GM12865 (cell line): ENCODE measurements at regions not wholly inside any gene's neighbourhood (a gene's known extent, or its start where the extent isn't known, plus 50 kb on each side); places are given as distances from the start of the nearest gene placed in this dataset.

Experiments used
- DNase-seq: peaks from one replicate; pipeline ENCODE4 v3.0.0; 2010; ENCODE audit warnings: low read depth
- H3K4me3 ChIP-seq: 2 replicates; pipeline ENCODE4 v1.5.1; 2011; ENCODE audit warnings: mild to moderate bottlenecking, low read depth, low read length, control low read depth
- CTCF ChIP-seq: IDR thresholded peaks from 2 replicates; pipeline ENCODE4 v1.5.1; 2011; ENCODE audit warnings: low read length, control low read depth, low read depth, inconsistent platforms; ENCODE audit not compliant: insufficient read depth; ENCODE audit errors: missing control alignments

DNA sequence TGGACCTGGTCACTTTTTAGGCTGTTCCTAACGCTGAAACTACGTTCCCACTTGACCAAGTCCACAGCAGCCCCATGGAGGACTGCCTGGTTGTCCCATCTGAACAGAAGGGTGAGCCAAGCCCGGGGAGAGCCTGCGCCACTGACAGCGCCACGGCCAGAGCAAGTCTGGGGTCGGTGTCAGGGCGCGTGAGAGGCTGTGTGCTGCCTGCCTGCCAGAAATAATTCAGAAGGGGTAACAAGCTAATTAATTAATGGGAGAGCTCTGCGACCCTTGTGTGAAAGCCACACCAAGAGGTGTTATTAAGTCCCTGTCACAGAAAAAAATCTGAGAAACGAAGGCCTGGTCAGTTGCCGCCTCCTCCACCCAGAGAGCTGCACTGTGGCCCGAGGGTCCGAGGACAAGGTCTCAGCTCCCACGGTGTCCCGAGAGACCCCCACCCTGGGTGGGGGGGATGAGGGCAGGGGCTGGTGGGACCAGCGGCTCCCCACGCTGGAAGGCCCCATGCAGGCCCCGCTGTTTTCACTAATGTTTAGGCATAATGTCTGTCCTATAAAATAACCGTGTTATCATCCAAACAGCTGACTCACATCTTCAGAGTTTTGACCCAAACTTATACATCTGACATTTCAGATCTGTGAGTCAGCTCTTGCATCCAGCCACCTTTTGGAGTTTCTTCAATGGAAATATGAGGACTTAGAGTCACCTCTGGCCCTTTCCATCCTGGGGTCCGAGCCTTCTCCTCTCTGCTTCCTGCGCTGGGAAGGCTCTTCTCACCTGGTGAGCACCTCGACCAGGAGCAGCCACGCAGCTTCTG, 58.5 kb downstream of the DLL1 start:
- H3K4me3 ChIP-seq = no peak overlapping the region
- no peak for TF ChIP-seq CTCF
- no peak for DNase-seq

DNA sequence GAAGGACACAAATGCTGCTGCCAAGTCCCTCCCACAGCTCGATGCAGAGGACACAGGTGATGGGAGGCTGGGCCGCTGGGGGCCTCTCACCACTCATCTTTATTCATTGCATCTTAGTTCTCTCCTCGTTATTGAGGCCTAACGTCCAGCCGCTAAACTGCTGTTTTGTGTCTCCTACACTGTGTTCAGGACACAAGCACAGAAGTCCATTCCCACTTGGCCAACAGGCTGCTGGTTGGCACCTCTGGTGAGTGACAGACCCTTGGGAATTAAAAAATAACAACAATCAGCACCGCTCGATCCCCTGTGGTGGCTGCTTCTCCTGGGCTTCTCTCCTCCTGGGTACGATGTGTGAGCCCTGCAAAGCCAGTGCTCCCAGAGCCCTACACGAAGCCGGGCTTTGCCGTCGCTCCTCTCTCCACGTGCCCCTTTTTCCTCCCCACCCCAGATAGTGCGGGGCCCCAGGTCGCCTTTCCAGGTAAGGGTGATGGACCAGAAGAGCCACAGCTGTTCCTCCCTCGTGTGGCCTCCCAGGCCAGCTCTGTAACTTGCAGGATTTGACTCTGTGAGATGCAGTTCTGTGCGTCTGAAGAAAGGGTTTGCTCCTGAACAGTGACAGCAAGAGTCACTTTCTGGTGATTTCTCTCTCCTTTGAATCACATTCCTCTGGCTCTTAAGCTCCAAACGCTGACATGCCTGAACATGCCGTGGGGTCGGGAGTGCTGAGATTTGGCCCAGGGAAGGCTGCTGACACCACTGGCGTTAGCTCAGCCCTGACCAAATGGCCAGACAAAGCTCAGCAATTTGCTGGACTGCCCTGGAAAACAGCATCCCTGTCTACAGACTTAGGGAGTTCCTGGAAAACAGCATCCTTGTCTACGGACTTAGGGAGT, 59.3 kb downstream of the DLL1 start:
- no peak overlapping the region for H3K4me3 ChIP-seq
- TF ChIP-seq CTCF = no peak
- DNase-seq = no peak

DNA sequence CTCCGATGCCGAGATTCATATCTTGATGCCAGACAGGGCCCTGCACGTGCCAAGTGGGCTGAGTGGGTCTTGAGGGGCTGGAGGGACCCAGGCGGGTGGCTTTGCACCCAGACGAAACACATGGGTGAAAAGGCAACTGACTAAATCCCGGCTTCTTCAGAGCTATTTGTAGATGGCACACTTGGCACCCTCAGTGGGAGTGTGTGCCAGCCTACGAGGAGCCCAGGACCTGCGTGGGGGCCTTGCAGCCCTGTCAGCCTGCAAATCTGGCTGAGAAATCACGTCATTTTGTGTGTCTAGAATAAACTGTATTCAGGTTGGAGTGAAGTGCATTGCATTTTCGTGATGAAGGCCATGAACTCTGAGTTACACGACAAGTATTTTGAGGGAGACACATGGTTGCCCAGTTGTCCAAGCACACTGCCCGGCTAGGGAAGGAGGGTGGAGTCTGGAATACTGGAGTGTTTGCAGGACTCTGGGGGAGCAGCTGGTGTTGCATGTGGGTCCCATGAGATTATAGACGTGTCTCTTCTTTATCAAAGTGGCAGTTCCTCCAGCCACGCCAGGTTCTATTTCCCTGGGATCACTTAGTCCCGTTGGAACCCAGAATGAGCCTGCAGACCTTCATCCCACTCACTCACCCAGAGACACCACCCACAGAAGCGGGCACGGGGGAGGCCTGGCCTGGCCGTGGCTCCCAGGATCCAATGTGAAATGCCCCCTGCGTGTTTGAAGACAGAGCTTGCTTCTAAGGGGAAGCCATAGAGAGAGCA, 60.2 kb downstream of the DLL1 start:
- H3K4me3 ChIP-seq = no peak overlapping the region
- no peak for TF ChIP-seq CTCF

GRCh38 chr6:170229851-170230519, 60.9 kb downstream of the DLL1 start:
- no peak for TF ChIP-seq CTCF
- no peak for DNase-seq
- H3K4me3 ChIP-seq = no peak overlapping the region

More for the DNA sequence above, 60.2 kb downstream of the DLL1 start:
- DNase-seq = no peak

- H3K4me3 ChIP-seq = no peak overlapping the region
- DNase-seq = no peak
- TF ChIP-seq CTCF = no peak
Observed at GRCh38 chr6:170229396-170229795, 61.5 kb downstream of the DLL1 start.

- TF ChIP-seq CTCF = no peak
- no peak for DNase-seq
- H3K4me3 ChIP-seq = no peak overlapping the region
Observed at GRCh38 chr6:170228946-170229310, 62.0 kb downstream of the DLL1 start.
